Adrenal gland (tissue), 9 donors: ENCODE measurements at regions not wholly inside any gene's neighbourhood (a gene's known extent, or its start where the extent isn't known, plus 50 kb on each side); places are given as distances from the start of the nearest gene placed in this dataset.
"Not testable (repeated sequence)": the region's sequence is repeated elsewhere in the genome, so short reads cannot be mapped to it uniquely, and the experiment has no call there.

Experiments
- DNase-seq, 7 donors: peaks; one replicate each; pipeline ENCODE4 v3.0.0-alpha.2; 2019 to 2020
- H3K27ac ChIP-seq, 5 donors: fragments of 200-600 bp; sonication (generic) in 4 of 5; 1 replicate in 3 of 5; 2 replicates in 2 of 5; pipeline versions ENCODE4 v1.5.1 to v1.8.0; 2016 to 2020; ENCODE audit warnings: mild to moderate bottlenecking in 1 of 5
- H3K27me3 ChIP-seq: fragments of 200-600 bp; 2 replicates; pipeline ENCODE4 v1.8.0; 2021
- H3K36me3 ChIP-seq, 2 donors: fragments of 200-600 bp; replicated peaks in 1 of 2; 1 replicate in 1 of 2; 2 replicates in 1 of 2; pipeline versions ENCODE4 v1.5.1 to v1.8.0; 2018 to 2022
- H3K4me1 ChIP-seq, 2 donors: fragments of 200-600 bp; replicated peaks in 1 of 2; 1 replicate in 1 of 2; 2 replicates in 1 of 2; pipeline versions ENCODE4 v1.5.1 to v1.8.0; 2018 to 2021
- H3K4me3 ChIP-seq, 4 donors: fragments of 200-600 bp; sonication (generic) in 3 of 4; one replicate each; pipeline ENCODE4 v1.5.1; 2016 to 2018
- H3K9me3 ChIP-seq, 3 donors: fragments of 200-600 bp; sonication (generic) in 1 of 3; replicated peaks in 1 of 3; 1 replicate in 2 of 3; 2 replicates in 1 of 3; pipeline versions ENCODE4 v1.5.1 to v1.8.0; 2016 to 2021
- POLR2A ChIP-seq, 2 donors: fragments of 450-650 bp; IDR thresholded peaks; one replicate each; pipeline ENCODE4 v1.6.1; 2017; ENCODE audit warnings: antibody characterized with exemption in 2 of 2, mild to moderate bottlenecking in 2 of 2, moderate library complexity in 1 of 2
- WGBS, 4 donors: extraction: QIAGEN DNeasy Blood & Tissue Kit in 2 of 4; methylation state at CpG; one replicate each; pipeline versions ENCODE4 v1.1.5 to v1.1.7; 2013 to 2017; 5-methylcytosine and 5-hydroxymethylcytosine counted together
- intact Hi-C, 2 donors: fragments of 100-400 bp; cut with DNase I; formaldehyde crosslinking; loops; one replicate each; pipeline versions ENCODE4 v1.14.1 to v1.15.0; 2022 to 2023
- TF ChIP-seq, protein P1 (sequence below), 6 experiments: fragments of 450-650 bp in 4 of 6; fragments of 200-600 bp in 2 of 6; sonication (generic) in 1 of 6; IDR thresholded peaks; 1 replicate in 5 of 6; 2 replicates in 1 of 6; pipeline versions ENCODE4 v1.5.1 to v1.8.0; 2016 to 2021; ENCODE audit warnings: antibody characterized with exemption in 6 of 6, mild to moderate bottlenecking in 2 of 6, moderate library complexity in 1 of 6
- donor health status: healthy with polysubstance abuse.
- donor health status: Bipolar disorder and iron deficiency.
- donor health status: DM: yes; HTN: yes; CAD: no.
- donor health status: DM: no; HTN: no; CAD: no.
- donor health status: DM: no; HTN: no; CAD: no.

DNA sequence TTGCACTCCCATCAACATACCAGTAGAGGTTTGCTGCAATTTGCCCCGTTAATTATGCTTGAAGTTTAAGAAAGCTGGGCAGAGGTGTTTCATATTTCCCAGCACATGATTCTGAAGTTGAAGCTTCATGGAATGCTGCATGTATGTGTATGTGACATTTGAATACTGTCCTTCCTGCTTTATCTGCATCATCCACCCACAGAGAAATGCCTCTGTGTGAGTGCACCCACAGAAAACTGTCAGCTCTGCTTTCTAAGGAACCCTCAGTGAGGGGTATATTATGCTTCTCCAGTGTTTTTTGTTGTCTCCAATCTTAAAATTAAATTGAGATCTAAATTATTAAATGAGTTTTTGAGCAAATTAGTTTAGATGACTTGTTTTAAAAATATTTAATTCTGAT is 358.1 kb upstream of the PIK3R1 start:
- no peaks in the 10 kb centered on the region for H3K36me3 ChIP-seq
- no peaks in the 10 kb centered on the region for H3K27me3 ChIP-seq
- no peak overlapping the region for H3K27ac ChIP-seq
- TF ChIP-seq, protein P1, sequence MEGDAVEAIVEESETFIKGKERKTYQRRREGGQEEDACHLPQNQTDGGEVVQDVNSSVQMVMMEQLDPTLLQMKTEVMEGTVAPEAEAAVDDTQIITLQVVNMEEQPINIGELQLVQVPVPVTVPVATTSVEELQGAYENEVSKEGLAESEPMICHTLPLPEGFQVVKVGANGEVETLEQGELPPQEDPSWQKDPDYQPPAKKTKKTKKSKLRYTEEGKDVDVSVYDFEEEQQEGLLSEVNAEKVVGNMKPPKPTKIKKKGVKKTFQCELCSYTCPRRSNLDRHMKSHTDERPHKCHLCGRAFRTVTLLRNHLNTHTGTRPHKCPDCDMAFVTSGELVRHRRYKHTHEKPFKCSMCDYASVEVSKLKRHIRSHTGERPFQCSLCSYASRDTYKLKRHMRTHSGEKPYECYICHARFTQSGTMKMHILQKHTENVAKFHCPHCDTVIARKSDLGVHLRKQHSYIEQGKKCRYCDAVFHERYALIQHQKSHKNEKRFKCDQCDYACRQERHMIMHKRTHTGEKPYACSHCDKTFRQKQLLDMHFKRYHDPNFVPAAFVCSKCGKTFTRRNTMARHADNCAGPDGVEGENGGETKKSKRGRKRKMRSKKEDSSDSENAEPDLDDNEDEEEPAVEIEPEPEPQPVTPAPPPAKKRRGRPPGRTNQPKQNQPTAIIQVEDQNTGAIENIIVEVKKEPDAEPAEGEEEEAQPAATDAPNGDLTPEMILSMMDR (IDR thresholded peaks at IDR 0.05), result no peak
- no peak for TF ChIP-seq POLR2A (IDR thresholded peaks at IDR 0.05)
- intact Hi-C loops, result no loop called here
- WGBS, 4 donors, result 71 to 91% (median 86%) methylated on average over 1 of the region's 1 CpG
- no peak overlapping the region for H3K4me3 ChIP-seq
- H3K9me3 ChIP-seq, result no peaks in the 10 kb centered on the region
- H3K4me1 ChIP-seq, result no peaks in the 10 kb centered on the region
- DNase-seq, result no peak

DNA sequence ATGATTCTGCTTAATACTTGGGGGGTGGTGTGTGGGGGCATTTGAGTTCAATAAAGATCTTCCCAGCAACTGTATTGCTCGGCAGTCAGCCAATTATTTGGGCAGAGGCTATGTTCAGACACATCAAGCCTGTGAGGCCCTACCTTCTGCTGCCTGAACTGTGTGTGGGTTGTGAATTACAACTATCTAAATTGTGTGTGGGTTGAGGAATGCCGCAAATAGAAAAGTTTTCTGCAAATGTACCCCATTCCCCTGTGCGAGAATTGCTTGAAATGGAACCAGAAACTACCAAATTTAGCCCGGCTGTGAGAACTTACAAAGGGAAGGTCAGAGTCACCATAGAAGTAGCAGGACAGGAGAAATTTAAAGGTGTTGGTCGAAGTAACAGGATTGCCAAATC is 360.0 kb upstream of the PIK3R1 start:
- TF ChIP-seq, protein P1 (IDR thresholded peaks at IDR 0.05), result no peak
- TF ChIP-seq POLR2A (IDR thresholded peaks at IDR 0.05), result no peak
- 61 to 76% (median 68%) methylated on average over 5 of the region's 5 CpGs for WGBS, 4 donors

DNA sequence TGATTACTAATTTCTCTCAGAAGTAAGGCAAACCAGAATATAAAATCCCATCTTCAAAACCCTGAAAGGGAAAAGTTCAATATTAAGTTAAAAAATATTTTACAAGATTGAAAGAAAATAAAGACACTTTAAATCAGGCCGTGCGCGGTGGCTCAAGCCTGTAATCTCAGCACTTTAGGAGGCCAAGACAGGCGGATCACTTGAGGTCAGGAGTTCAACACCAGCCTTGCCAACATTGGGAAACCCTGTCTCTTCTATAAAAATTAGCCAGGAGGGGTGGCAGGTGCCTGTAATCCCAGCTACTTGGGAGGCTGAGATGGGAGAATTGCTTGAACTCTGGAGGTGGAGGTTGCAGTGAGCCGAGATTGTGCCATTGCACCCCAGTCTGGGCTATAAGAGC is 364.6 kb upstream of the PIK3R1 start:
- 82 to 91% (median 88%) methylated on average over 5 of the region's 5 CpGs for WGBS, 4 donors
- H3K27me3 ChIP-seq, H3K4me3 ChIP-seq, H3K4me1 ChIP-seq, intact Hi-C loops, H3K9me3 ChIP-seq, DNase-seq, H3K36me3 ChIP-seq, H3K27ac ChIP-seq: not testable (repeated sequence)

More for the DNA sequence above, 360.0 kb upstream of the PIK3R1 start:
- Histone ChIP-seq H3K4me3 (no peak overlapping the region), H3K27ac (no peak overlapping the region), H3K4me1 (no peaks in the 10 kb centered on the region), H3K36me3 (no peaks in the 10 kb centered on the region), H3K9me3 (no peaks in the 10 kb centered on the region), H3K27me3 (no peaks in the 10 kb centered on the region)
- no peak for DNase-seq
- intact Hi-C loops, result no loop called here

DNA sequence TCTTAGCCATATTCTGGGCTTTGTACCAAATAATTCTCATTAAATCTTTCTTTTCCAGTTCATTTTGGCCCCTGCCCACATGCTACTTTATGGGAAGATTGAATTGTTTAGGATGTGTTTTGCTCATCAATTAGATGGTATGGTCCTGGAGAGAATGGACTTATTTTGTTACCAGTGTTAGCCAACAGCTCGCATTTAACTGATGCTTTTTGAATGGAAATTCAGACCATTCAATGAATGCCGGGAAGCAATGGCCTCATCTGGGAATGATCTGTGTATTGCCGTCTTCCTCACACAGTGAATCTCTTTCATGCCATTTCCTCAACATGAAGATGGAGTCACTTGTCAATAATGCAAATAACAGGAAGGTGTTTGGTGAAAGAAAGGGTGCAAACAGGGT is 370.6 kb upstream of the PIK3R1 start:
- TF ChIP-seq, protein P1 (IDR thresholded peaks at IDR 0.05), result no peak
- TF ChIP-seq POLR2A (IDR thresholded peaks at IDR 0.05), result no peak
- H3K4me1 ChIP-seq, result no peaks in the 10 kb centered on the region
- WGBS, 4 donors, result 67 to 84% (median 78%) methylated on average over 3 of the region's 3 CpGs
- no peaks in the 10 kb centered on the region for H3K9me3 ChIP-seq
- H3K27me3 ChIP-seq, result no peaks in the 10 kb centered on the region
- DNase-seq, result no peak
- H3K27ac ChIP-seq, result no peak overlapping the region
- no peak overlapping the region for H3K4me3 ChIP-seq
- intact Hi-C loops, result no loop called here
- no peaks in the 10 kb centered on the region for H3K36me3 ChIP-seq

DNA sequence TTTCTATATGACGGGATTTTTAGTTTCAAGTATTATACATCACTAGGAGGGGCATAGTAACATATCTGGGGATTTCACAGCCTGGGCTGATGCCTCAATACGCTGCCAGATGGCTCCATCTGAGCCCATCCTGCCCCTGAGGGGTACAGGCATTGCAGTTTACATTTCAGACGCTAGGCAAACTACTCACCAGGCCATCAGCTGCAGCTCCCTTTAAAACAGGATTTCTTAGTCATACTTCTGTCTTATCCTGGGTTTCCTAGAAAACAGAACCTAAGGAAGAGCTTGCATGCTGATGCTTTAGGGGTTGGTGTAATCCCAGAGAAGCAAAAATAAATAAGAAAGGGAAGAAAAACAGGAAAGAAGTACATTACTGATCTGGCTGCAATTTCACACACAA is 372.8 kb upstream of the PIK3R1 start:
- H3K9me3 ChIP-seq, result no peaks in the 10 kb centered on the region
- H3K36me3 ChIP-seq, result no peaks in the 10 kb centered on the region
- WGBS, 4 donors, result 53 to 74% (median 54%) methylated on average over 3 of the region's 3 CpGs
- H3K4me3 ChIP-seq, result no peak overlapping the region
- H3K27me3 ChIP-seq, result no peaks in the 10 kb centered on the region
- no peak for DNase-seq
- H3K4me1 ChIP-seq, result no peaks in the 10 kb centered on the region
- no peak overlapping the region for H3K27ac ChIP-seq
- intact Hi-C loops, result no loop called here
- TF ChIP-seq POLR2A (IDR thresholded peaks at IDR 0.05), result no peak
- TF ChIP-seq, protein P1 (IDR thresholded peaks at IDR 0.05), result no peak

- H3K36me3 ChIP-seq, H3K4me1 ChIP-seq, H3K27ac ChIP-seq, DNase-seq, H3K9me3 ChIP-seq, H3K4me3 ChIP-seq, intact Hi-C loops, H3K27me3 ChIP-seq: not testable (repeated sequence)
- 88 to 97% (median 91%) methylated on average over 3 of the region's 3 CpGs for WGBS, 4 donors
Measured at GRCh38 chr5:67837225-67837624, 378.3 kb upstream of the PIK3R1 start.

DNA sequence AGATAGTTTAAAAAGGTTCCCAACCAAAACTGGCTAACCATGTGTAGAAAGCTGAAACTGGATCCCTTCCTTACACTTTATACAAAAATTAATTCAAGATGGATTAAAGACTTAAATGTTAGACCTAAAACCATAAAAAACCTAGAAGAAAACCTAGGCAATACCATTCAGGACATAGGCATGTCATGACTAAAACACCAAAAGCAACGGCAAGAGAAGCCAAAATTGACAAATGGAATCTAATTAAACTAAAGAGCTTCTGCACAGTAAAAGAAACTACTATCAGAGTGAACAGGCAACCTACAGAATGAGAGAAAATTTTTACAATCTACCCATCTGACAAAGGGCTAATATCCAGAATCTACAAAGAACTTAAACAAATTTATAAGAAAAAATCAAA is 379.1 kb upstream of the PIK3R1 start:
- H3K9me3 ChIP-seq, H3K27ac ChIP-seq, DNase-seq, H3K36me3 ChIP-seq, H3K4me3 ChIP-seq, intact Hi-C loops, H3K4me1 ChIP-seq, H3K27me3 ChIP-seq: not testable (repeated sequence)
- 0 to 58% (median 46%) methylated on average over 1 of the region's 1 CpG for WGBS, 4 donors
